ENCODE measurements at regions not wholly inside any gene's neighbourhood (a gene's known extent, or its start where the extent isn't known, plus 50 kb on each side); places are given as distances from the start of the nearest gene placed in this dataset.

- TF ChIP-seq CTCF (IDR thresholded peaks at IDR 0.05; ENCODE audit: low read depth, low read length, missing control alignments): no peak
- no peak for DNase-seq (ENCODE audit: extremely low read depth, low read depth)
These were observed 1420.5 kb downstream of the PCDH7 start for GRCh38 chr4:32140636-32141035.

GRCh38 chr4:32142075-32142474 is 1421.9 kb downstream of the PCDH7 start:
- DNase-seq (ENCODE audit: extremely low read depth, low read depth): no peak
- no peak overlapping the region for H3K4me3 ChIP-seq (replicated peaks; ENCODE audit: low read depth, low read length)
- no peak for TF ChIP-seq CTCF (IDR thresholded peaks at IDR 0.05; ENCODE audit: low read depth, low read length, missing control alignments)

More at GRCh38 chr4:32140636-32141035, 1420.5 kb downstream of the PCDH7 start:
- H3K4me3 ChIP-seq (replicated peaks; ENCODE audit: low read depth, low read length): no peak overlapping the region

GRCh38 chr4:32145987-32146386 is 1425.8 kb downstream of the PCDH7 start:
- TF ChIP-seq CTCF (IDR thresholded peaks at IDR 0.05; ENCODE audit: low read depth, low read length, missing control alignments): no peak
- H3K4me3 ChIP-seq (replicated peaks; ENCODE audit: low read depth, low read length): no peak overlapping the region
- no peak for DNase-seq (ENCODE audit: extremely low read depth, low read depth)

- no peak for TF ChIP-seq CTCF (IDR thresholded peaks at IDR 0.05; ENCODE audit: low read depth, low read length, missing control alignments)
- no peak for DNase-seq (ENCODE audit: extremely low read depth, low read depth)
- H3K4me3 ChIP-seq (replicated peaks; ENCODE audit: low read depth, low read length): no peak overlapping the region
These were observed 1427.4 kb downstream of the PCDH7 start for GRCh38 chr4:32147446-32148085.

GRCh38 chr4:32148111-32148666 is 1428.0 kb downstream of the PCDH7 start:
- no peak for DNase-seq (ENCODE audit: extremely low read depth, low read depth)
- H3K4me3 ChIP-seq (replicated peaks; ENCODE audit: low read depth, low read length): no peak overlapping the region
- no peak for TF ChIP-seq CTCF (IDR thresholded peaks at IDR 0.05; ENCODE audit: low read depth, low read length, missing control alignments)

GRCh38 chr4:32158961-32159360 is 1438.8 kb downstream of the PCDH7 start:
- no peak for DNase-seq (ENCODE audit: extremely low read depth, low read depth)

More at GRCh38 chr4:32158961-32159360, 1438.8 kb downstream of the PCDH7 start:
- no peak overlapping the region for H3K4me3 ChIP-seq (replicated peaks; ENCODE audit: low read depth, low read length)
- TF ChIP-seq CTCF (IDR thresholded peaks at IDR 0.05; ENCODE audit: low read depth, low read length, missing control alignments): no peak

All from HFF-Myc (cell line).